A673 (cell line): ENCODE measurements at regions not wholly inside any gene's neighbourhood (a gene's known extent, or its start where the extent isn't known, plus 50 kb on each side); places are given as distances from the start of the nearest gene placed in this dataset.
"Not testable (repeated sequence)": the region's sequence is repeated elsewhere in the genome, so short reads cannot be mapped to it uniquely, and the experiment has no call there.

Experiments used
- BruUV-seq: library from RNA; stranded (reverse); fragments of 400-500 nt; replicated peaks from 2 replicates; lab custom pipeline; 2021; lab: Mats Ljungman, UMichigan
- CTCF ChIA-PET: fragments of 300-600 bp; sonication (Branson Sonifier 250); formaldehyde crosslinking; loops from one replicate; lab custom pipeline; 2022; ENCODE audit warnings: antibody characterized with exemption; lab: Charles Lee
- POLR2A ChIA-PET: fragments of 300-600 bp; sonication (Branson Sonifier 250); formaldehyde crosslinking; loops from one replicate; lab custom pipeline; 2022; ENCODE audit warnings: antibody characterized with exemption; ENCODE audit not compliant: low non-redundant PET; lab: Charles Lee
- DNase-seq: peaks from one replicate; pipeline ENCODE4 v3.0.0-alpha.2; 2015; ENCODE audit warnings: low spot score
- H3K27ac ChIP-seq: fragments of 200-600 bp; sonication (generic); 2 replicates; pipeline ENCODE4 v1.5.1; 2016; ENCODE audit warnings: mixed run types, low read depth, mild to moderate bottlenecking, mixed read lengths, antibody characterized with exemption, low read length; ENCODE audit not compliant: poor library complexity, severe bottlenecking
- H3K27me3 ChIP-seq: fragments of 200-600 bp; sonication (generic); replicated peaks from 2 replicates; pipeline ENCODE4 v1.6.1; 2017; ENCODE audit warnings: mixed run types, low read depth, mild to moderate bottlenecking, mixed read lengths, antibody characterized with exemption, low read length; ENCODE audit not compliant: insufficient read depth, poor library complexity
- H3K36me3 ChIP-seq: fragments of 200-600 bp; sonication (generic); 2 replicates; pipeline ENCODE4 v1.6.1; 2016; ENCODE audit warnings: mixed run types, mild to moderate bottlenecking, mixed read lengths, antibody characterized with exemption, low read length; ENCODE audit not compliant: insufficient read depth, poor library complexity, severe bottlenecking
- H3K4me1 ChIP-seq: fragments of 200-600 bp; sonication (generic); 2 replicates; pipeline ENCODE4 v1.6.1; 2017; ENCODE audit warnings: mixed run types, mild to moderate bottlenecking, mixed read lengths, antibody characterized with exemption, low read length; ENCODE audit not compliant: insufficient read depth, poor library complexity, severe bottlenecking
- H3K4me3 ChIP-seq: fragments of 200-600 bp; sonication (generic); 2 replicates; pipeline ENCODE4 v1.5.1; 2016; ENCODE audit warnings: low read depth, mixed run types, mild to moderate bottlenecking, mixed read lengths, low read length; ENCODE audit not compliant: poor library complexity, severe bottlenecking
- H3K9me3 ChIP-seq: fragments of 200-600 bp; sonication (generic); 2 replicates; pipeline ENCODE4 v1.6.1; 2016; ENCODE audit warnings: mixed run types, low read depth, mild to moderate bottlenecking, mixed read lengths, antibody characterized with exemption, low read length; ENCODE audit not compliant: poor library complexity, severe bottlenecking
- EZH2 ChIP-seq: fragments of 200-600 bp; sonication (generic); IDR thresholded peaks from 2 replicates; pipeline ENCODE4 v1.6.1; 2017; ENCODE audit warnings: borderline replicate concordance, low read depth, mild to moderate bottlenecking, mixed read lengths, antibody characterized with exemption, low read length; ENCODE audit not compliant: poor library complexity, severe bottlenecking
- intact Hi-C: fragments of 100-400 bp; cut with micrococcal nuclease; formaldehyde crosslinking; loops from one replicate; pipeline ENCODE4 v1.10.0; 2022; ENCODE audit not compliant: unreplicated experiment
- TF ChIP-seq, protein P1 (sequence below): fragments of 300-800, 200-600 bp; sonication (generic); conservative IDR thresholded peaks from 2 replicates; pipeline ENCODE4 v1.5.1; 2017; ENCODE audit warnings: low read depth, mild to moderate bottlenecking, antibody characterized with exemption, low read length, moderate library complexity, mixed read lengths

DNA sequence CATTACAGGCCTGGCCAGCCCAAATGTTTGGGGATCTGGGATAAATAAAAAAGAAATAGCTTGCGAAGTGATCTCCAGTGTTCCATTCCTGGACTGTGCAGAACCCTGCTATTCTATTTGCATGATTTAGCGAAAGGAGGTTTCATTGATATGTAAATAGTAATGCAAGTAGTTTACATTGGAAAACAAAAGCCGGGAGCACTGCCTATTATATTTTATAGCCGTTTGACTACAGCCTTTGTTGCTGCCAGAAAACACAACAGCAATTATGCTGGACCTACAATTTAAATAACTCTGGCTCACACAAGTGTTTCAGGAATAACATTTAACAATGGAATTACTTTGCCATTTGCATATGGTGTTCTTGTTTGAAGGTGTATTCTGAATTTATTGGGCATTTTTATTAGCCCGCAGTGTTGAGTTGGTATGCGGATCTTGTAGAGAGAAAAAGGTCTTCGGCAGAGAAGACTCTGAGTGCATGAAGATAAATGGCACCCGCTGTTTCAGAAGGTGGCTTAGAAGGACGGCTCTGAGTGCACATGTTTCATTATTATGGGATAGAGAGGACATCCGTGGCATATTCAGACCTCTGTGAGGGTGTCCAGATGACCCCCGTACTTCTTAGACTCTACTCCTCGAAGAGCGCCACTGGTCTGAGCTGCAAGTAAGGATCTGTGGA lies 315.0 kb downstream of the BRD1 start:
- no TSS peak for BruUV-seq
- no peaks in the 10 kb centered on the region for H3K9me3 ChIP-seq
- no peak overlapping the region for H3K4me3 ChIP-seq
- CTCF ChIA-PET = no interaction called here
- POLR2A ChIA-PET = no interaction called here
- H3K27me3 ChIP-seq = no peaks in the 10 kb centered on the region
- intact Hi-C loops = no loop called here
- no peak for TF ChIP-seq EZH2
- TF ChIP-seq, protein P1, sequence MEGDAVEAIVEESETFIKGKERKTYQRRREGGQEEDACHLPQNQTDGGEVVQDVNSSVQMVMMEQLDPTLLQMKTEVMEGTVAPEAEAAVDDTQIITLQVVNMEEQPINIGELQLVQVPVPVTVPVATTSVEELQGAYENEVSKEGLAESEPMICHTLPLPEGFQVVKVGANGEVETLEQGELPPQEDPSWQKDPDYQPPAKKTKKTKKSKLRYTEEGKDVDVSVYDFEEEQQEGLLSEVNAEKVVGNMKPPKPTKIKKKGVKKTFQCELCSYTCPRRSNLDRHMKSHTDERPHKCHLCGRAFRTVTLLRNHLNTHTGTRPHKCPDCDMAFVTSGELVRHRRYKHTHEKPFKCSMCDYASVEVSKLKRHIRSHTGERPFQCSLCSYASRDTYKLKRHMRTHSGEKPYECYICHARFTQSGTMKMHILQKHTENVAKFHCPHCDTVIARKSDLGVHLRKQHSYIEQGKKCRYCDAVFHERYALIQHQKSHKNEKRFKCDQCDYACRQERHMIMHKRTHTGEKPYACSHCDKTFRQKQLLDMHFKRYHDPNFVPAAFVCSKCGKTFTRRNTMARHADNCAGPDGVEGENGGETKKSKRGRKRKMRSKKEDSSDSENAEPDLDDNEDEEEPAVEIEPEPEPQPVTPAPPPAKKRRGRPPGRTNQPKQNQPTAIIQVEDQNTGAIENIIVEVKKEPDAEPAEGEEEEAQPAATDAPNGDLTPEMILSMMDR = no peak
- no peak overlapping the region for H3K27ac ChIP-seq
- H3K36me3 ChIP-seq = no peaks in the 10 kb centered on the region
- H3K4me1 ChIP-seq = peaks cover 11% of the 10 kb centered on the region
- no peak for DNase-seq

DNA sequence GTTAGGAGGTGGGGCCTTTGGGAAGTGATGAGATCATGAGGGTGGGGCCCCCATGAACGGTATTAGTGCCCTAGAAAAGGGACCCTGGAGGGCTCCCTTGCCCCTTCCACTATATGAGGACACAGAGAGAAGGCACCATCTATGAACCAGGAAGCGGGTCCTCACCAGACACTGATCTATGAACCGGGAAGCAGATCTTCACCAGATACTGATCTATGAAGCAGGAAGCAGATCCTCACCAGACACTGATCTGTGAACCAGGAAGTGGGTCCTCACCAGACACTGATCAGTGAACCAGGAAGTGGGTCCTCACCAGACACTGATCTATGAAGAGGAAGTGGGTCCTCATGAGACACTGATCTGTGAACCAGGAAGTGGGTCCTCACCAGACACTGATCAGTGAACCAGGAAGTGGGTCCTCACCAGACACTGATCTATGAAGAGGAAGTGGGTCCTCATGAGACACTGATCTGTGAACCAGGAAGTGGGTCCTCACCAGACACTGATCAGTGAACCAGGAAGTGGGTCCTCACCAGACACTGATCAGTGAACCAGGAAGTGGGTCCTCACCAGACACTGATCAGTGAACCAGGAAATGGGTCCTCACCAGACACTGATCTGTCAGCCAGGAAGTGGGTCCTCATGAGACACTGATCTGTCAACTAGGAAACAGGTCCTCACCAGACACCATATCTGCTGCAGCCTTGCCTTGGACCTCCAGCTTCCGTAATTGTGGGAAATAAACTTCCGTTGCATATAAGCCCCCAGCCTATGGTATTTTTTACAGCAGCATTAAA lies 316.1 kb downstream of the BRD1 start:
- H3K27me3 ChIP-seq, H3K36me3 ChIP-seq, intact Hi-C loops, H3K4me3 ChIP-seq, CTCF ChIA-PET, POLR2A ChIA-PET, H3K9me3 ChIP-seq, BruUV-seq, H3K27ac ChIP-seq, DNase-seq: not testable (repeated sequence)
- H3K4me1 ChIP-seq = peaks cover 11% of the 10 kb centered on the region

DNA sequence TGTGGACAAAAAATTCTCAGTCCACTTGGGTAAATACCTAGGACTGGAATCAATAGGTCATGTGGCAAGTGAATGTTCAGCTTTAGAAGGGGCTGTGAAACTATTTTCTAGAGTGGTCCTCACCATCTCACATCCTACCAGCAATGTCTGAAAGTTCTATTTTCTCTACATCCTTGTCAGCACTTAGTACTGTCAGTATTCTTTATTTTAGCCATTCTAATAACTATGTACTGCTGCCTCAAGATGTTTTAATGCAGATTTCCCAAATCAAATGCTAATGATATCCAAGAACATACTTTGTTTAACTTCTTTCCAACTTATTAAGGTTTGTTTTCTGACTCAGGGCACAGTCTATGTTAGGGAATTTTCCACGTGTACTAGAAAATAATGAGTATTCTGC lies 317.0 kb downstream of the BRD1 start:
- DNase-seq = no peak
- no peak overlapping the region for H3K27ac ChIP-seq
- H3K4me3 ChIP-seq = no peak overlapping the region
- no peak for TF ChIP-seq EZH2
- TF ChIP-seq, protein P1 = no peak
- no TSS peak for BruUV-seq
- H3K36me3 ChIP-seq = no peaks in the 10 kb centered on the region
- ChIA-PET POLR2A (interaction anchor here (0.6 kb wide), 1 partner anchor 310 kb away, joined by 3 read pairs; no protein-coding TSS in a partner anchor), CTCF (no interaction called here)
- intact Hi-C loops = no loop called here
- H3K27me3 ChIP-seq = no peaks in the 10 kb centered on the region
- peaks cover 11% of the 10 kb centered on the region for H3K4me1 ChIP-seq
- H3K9me3 ChIP-seq = no peaks in the 10 kb centered on the region

DNA sequence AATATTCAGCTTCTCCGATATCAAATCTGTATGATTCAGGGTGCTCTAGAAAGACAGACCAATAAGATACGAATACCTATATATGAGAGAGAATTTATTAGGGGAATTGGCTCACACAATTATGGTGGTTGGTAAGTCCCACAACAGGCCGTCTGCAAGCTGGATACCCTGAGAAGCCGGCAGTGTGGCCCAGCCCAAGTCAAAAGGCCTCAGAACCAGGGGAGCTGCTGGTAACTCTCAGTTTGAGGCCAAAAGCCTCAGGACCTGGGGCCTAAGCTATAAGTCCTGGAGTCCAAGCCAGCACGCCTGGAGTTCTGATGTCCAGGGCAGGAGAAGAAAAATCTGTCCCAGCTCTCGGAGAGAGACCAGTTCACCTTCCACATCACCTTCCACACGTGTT lies 318.7 kb downstream of the BRD1 start:
- Histone ChIP-seq H3K4me1 (no peaks in the 10 kb centered on the region), H3K4me3 (no peak overlapping the region), H3K27me3 (no peaks in the 10 kb centered on the region), H3K36me3 (no peaks in the 10 kb centered on the region), H3K27ac (no peak overlapping the region), H3K9me3 (no peaks in the 10 kb centered on the region)
- POLR2A ChIA-PET = no interaction called here
- TF ChIP-seq EZH2 = no peak
- TF ChIP-seq, protein P1 = no peak
- intact Hi-C loops = no loop called here
- BruUV-seq = no TSS peak
- DNase-seq = no peak
- CTCF ChIA-PET = no interaction called here
